ENCODE measurements at regions not wholly inside any gene's neighbourhood (a gene's known extent, or its start where the extent isn't known, plus 50 kb on each side); places are given as distances from the start of the nearest gene placed in this dataset.
"Not testable (repeated sequence)": the region's sequence is repeated elsewhere in the genome, so short reads cannot be mapped to it uniquely, and the experiment has no call there.

DNA sequence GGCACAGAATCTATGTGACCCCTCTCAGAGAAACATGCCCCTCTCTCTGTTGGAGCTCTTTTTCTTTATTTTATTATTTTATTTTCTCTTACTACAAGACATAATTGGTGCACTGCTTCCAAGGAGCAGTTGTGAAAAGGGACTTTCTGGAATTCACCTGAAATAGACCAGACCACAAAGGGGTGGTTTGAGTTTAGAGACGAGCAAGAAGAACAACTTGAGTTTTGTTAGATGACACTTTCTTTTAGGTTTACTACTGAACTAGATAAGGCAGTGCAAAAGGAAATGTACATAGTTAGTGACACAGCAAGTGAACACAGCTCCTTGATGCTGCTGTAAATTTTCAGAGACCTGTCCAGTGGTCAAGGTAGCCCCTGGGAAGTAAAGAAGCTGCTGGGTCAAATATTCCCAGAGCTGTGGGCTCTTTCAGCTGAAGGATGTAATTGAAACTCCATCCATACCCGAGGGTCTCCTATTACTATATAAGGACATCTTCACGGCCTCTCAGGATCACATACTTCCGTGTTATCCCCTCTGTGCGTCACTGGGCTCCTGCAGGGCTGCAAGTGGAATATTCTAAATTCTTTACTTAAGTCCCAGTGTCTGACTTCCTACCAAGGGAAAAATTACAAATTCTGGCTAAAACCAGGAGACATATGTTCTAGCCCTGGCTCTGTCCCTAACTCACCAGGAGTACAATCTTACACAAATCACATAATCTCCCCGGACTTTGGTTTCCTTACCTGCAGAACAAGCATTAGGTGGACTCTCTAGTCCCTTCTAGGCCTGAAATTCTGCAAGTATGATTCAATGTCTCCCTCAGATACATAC is 69.1 kb upstream of the ADTRP start:
- Histone ChIP-seq H4K20me1 (ENCODE audit: control insufficient read depth, extremely low read depth, insufficient read depth, low read length) (no peaks in the 10 kb centered on the region), H2AFZ (ENCODE audit: low read length) (no peak overlapping the region), H3K9me3 (ENCODE audit: control insufficient read depth, insufficient read depth, low read depth, low read length) (no peaks in the 10 kb centered on the region), H3K27ac (ENCODE audit: insufficient read depth, low read length) (no peak overlapping the region), H3K4me2 (ENCODE audit: extremely low read depth, insufficient read depth, low read length) (no peak overlapping the region), H3K36me3 (ENCODE audit: control insufficient read depth, insufficient read depth, low read length) (no peaks in the 10 kb centered on the region), H3K9ac (ENCODE audit: insufficient read depth, low read length) (no peak overlapping the region), H3K79me2 (ENCODE audit: control insufficient read depth, insufficient read depth, low read length) (no peaks in the 10 kb centered on the region), H3K4me1 (ENCODE audit: control insufficient read depth, extremely low read depth, insufficient read depth, low read length) (peaks cover 2% of the 10 kb centered on the region), H3K4me3 (replicated peaks in 1 of 4; ENCODE audit: control extremely low read depth in 1 of 4, insufficient read depth in 1 of 4, low read depth in 3 of 4, low read length in 4 of 4) (no peak overlapping the region), H3K27me3 (ENCODE audit: control insufficient read depth, insufficient read depth, low read length) (no peaks in the 10 kb centered on the region)
- peak in 1 of 2 donors; percentile 45 for DNase-seq (ENCODE audit: low read depth in 2 of 2)
- TF ChIP-seq CTCF (conservative IDR thresholded peaks at IDR 0.05 in 1 of 2, IDR thresholded peaks at IDR 0.05 in 1 of 2; ENCODE audit: low read depth in 1 of 2, low read length in 2 of 2) (no peak), EZH2 (IDR thresholded peaks at IDR 0.05; ENCODE audit: low read length, missing control alignments) (no peak)

DNA sequence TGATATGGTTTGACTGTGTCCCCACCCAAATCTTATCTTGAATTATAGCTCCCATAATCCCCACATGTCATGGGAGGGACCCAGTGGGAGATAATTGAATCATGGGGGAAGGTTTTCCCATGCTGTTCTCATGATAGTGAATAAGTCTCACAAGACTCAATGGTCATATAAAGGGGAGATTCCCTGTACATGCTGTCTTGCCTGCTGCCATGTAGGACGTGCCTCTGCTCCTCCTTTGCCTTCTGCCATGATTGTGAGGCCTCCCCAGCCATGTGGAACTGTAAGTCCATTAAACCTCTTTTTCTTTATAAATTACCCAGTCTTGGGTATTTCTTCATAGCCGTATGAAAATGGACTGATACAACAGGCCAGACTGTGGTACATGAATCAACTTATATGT is 68.5 kb upstream of the ADTRP start:
- H4K20me1 ChIP-seq (ENCODE audit: control insufficient read depth, extremely low read depth, insufficient read depth, low read length); H3K9me3 ChIP-seq (ENCODE audit: control insufficient read depth, insufficient read depth, low read depth, low read length); H3K4me1 ChIP-seq (ENCODE audit: control insufficient read depth, extremely low read depth, insufficient read depth, low read length); H3K79me2 ChIP-seq (ENCODE audit: control insufficient read depth, insufficient read depth, low read length); DNase-seq (ENCODE audit: low read depth in 2 of 2); H3K27ac ChIP-seq (ENCODE audit: insufficient read depth, low read length); H3K4me2 ChIP-seq (ENCODE audit: extremely low read depth, insufficient read depth, low read length); H3K9ac ChIP-seq (ENCODE audit: insufficient read depth, low read length); H3K4me3 ChIP-seq (replicated peaks in 1 of 4; ENCODE audit: control extremely low read depth in 1 of 4, insufficient read depth in 1 of 4, low read depth in 3 of 4, low read length in 4 of 4); H3K36me3 ChIP-seq (ENCODE audit: control insufficient read depth, insufficient read depth, low read length); H3K27me3 ChIP-seq (ENCODE audit: control insufficient read depth, insufficient read depth, low read length); H2AFZ ChIP-seq (ENCODE audit: low read length): not testable (repeated sequence)

DNA sequence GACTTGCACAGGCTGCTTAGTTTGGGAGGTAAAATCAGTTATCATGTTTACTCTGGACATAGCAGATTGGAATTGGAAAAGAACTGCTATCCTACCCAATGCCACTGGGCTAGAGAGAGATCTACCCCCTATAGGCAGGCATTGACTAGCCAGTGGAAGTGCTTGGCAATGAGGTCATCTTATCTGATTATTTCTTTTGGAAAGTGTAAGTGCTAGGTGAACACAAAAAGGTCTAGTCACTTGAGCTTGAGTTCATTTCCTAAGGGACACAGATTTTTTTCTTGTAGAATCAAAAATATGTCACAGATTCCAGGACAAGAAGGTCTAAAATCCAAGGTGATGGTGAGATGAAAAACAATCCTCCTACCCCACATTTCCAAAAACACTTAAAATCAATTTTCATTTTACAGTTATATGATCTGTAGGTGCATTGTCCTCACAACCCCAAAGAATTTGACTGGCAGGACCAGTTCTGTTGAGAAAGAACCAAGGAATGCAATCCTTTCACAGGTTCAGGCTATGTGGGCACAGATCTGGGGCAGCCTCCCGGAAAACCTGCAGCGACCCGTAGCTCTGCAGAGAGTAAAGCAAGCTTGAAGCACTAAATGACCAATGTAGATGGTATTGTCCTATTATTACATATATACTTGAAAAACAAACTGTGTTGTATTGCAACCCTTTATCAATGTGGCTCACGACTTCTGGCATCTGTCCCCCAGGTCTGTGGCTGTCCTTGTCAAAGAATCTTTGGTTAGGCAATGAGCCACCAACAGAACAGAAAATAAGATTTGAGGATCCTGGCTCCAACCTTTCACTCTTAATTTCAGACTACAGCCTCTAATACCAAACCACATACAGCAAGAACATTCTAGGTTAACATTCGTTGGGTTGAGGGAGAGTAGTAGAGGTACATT is 67.3 kb upstream of the ADTRP start:
- no peaks in the 10 kb centered on the region for H4K20me1 ChIP-seq (ENCODE audit: control insufficient read depth, extremely low read depth, insufficient read depth, low read length)
- H3K4me1 ChIP-seq (ENCODE audit: control insufficient read depth, extremely low read depth, insufficient read depth, low read length), result peaks cover 2% of the 10 kb centered on the region
- no peak for TF ChIP-seq CTCF (conservative IDR thresholded peaks at IDR 0.05 in 1 of 2, IDR thresholded peaks at IDR 0.05 in 1 of 2; ENCODE audit: low read depth in 1 of 2, low read length in 2 of 2)
- no peak for TF ChIP-seq EZH2 (IDR thresholded peaks at IDR 0.05; ENCODE audit: low read length, missing control alignments)
- H3K4me2 ChIP-seq (ENCODE audit: extremely low read depth, insufficient read depth, low read length), result no peak overlapping the region
- no peak overlapping the region for H3K9ac ChIP-seq (ENCODE audit: insufficient read depth, low read length)
- no peaks in the 10 kb centered on the region for H3K36me3 ChIP-seq (ENCODE audit: control insufficient read depth, insufficient read depth, low read length)
- H3K4me3 ChIP-seq (replicated peaks in 1 of 4; ENCODE audit: control extremely low read depth in 1 of 4, insufficient read depth in 1 of 4, low read depth in 3 of 4, low read length in 4 of 4), result no peak overlapping the region
- H3K27ac ChIP-seq (ENCODE audit: insufficient read depth, low read length), result no peak overlapping the region
- DNase-seq (ENCODE audit: low read depth in 2 of 2), result no peak
- no peaks in the 10 kb centered on the region for H3K9me3 ChIP-seq (ENCODE audit: control insufficient read depth, insufficient read depth, low read depth, low read length)
- H3K27me3 ChIP-seq (ENCODE audit: control insufficient read depth, insufficient read depth, low read length), result no peaks in the 10 kb centered on the region
- H3K79me2 ChIP-seq (ENCODE audit: control insufficient read depth, insufficient read depth, low read length), result no peaks in the 10 kb centered on the region
- no peak overlapping the region for H2AFZ ChIP-seq (ENCODE audit: low read length)

DNA sequence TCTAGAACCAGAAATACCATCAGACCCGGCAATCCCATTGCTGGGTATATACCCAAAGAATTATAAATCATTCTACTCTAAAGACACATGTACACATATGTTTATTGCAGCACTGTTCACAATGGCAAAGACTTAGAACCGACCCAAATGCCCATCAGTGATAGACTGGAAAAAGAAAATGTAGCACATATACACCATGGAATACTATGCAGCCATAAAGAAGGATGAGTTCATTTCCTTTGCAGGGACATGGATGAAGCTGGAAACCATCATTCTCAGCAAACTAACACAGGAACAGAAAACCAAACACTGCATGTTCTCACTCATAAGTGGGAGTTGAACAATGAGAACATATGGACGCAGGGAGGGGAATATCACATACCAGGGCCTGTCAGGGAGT is 64.2 kb upstream of the ADTRP start:
- H3K4me3 ChIP-seq (replicated peaks in 1 of 4; ENCODE audit: control extremely low read depth in 1 of 4, insufficient read depth in 1 of 4, low read depth in 3 of 4, low read length in 4 of 4); H3K27me3 ChIP-seq (ENCODE audit: control insufficient read depth, insufficient read depth, low read length); H3K36me3 ChIP-seq (ENCODE audit: control insufficient read depth, insufficient read depth, low read length); H4K20me1 ChIP-seq (ENCODE audit: control insufficient read depth, extremely low read depth, insufficient read depth, low read length); H2AFZ ChIP-seq (ENCODE audit: low read length); DNase-seq (ENCODE audit: low read depth in 2 of 2); H3K79me2 ChIP-seq (ENCODE audit: control insufficient read depth, insufficient read depth, low read length); H3K4me1 ChIP-seq (ENCODE audit: control insufficient read depth, extremely low read depth, insufficient read depth, low read length); H3K9ac ChIP-seq (ENCODE audit: insufficient read depth, low read length); H3K9me3 ChIP-seq (ENCODE audit: control insufficient read depth, insufficient read depth, low read depth, low read length); H3K27ac ChIP-seq (ENCODE audit: insufficient read depth, low read length); H3K4me2 ChIP-seq (ENCODE audit: extremely low read depth, insufficient read depth, low read length): not testable (repeated sequence)

Measured in fibroblast of lung (primary cell).